SHP77 treated with DMSO at 0.1 percent for 48 hours (cell line): ENCODE measurements at regions not wholly inside any gene's neighbourhood (a gene's known extent, or its start where the extent isn't known, plus 50 kb on each side); places are given as distances from the start of the nearest gene placed in this dataset.

Experiments
- DNase-seq: peaks from one replicate; lab custom pipeline; 2025; lab: John Stamatoyannopoulos, UW

DNA sequence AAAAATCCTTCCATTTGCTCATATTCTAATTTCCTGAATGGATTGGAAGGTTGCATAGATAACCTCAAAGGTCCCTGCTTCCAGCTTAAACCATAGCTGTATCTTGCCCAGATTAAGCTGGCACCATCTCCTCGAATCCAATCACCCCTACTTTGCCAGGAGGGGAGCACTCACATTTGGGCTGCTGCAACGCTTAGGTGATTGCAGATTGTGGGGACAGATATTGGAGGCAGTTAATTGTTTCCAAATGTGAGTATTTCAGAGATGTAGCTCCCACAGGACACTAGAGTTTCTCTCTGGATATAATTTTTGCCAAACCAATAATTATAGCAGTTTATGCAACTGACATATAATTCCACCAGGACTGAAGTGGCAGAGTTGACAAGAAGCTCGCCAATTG lies 53.5 kb upstream of the ACSL1 start:
- no peak for DNase-seq

GRCh38 chr4:184882276-184882675 lies 56.5 kb upstream of the ACSL1 start:
- no peak for DNase-seq

DNA sequence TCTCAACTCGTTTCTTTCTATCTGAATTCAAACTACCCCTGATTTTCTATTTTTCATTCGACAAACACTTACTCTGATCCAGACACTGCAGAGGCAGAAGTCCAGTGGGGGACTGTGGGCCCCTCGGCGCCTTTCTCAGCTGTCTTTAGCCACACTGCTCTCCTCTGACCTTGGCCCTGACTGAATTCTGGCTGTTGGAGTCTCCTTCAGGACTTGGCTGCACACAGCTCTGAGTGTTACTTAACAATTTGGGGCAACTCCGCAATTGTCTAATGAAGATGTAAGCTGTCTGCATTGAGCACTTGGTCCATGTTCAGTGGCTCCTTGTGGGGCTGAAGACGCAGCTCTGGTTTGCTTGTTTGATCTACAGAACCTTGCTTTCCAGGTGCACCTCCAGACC lies 57.3 kb upstream of the ACSL1 start:
- DNase-seq = no peak

DNA sequence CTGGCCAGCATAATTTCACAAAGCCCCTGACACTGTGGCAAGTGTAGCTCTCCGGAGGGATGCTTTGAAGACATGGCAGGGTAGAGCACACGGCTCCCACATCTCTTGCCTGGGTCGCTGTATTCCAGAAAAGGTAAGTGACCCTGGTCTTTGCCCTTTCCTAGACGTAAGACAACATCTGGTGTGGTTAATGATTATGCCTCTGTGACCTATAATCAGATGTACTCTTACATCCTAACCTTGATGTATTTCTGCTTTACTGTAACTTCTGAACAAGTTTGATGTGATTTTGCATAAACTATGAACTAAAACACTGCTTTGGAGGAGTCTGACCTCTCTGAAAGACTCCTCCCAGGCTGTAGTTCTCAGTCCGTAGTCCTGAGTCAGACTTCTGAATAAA lies 59.1 kb upstream of the ACSL1 start:
- DNase-seq = no peak

DNA sequence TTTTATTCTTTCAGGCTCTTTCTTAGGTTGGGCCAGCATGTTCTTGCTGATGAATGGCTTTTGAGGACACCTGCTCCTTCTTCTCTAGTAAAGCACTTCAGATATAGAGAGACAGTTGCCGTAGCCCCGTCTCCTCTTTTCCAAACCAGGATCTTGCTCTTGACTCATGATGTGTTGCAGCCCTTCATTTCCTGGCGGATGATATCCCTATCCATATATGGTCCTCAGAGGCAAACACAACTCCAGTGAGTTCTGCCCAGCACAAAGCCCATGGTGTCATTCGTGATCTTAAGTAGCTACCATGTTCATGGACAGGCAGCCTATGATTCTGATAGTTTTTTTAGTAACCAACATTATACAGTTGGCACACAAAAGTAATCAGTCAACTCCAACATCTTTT lies 59.8 kb upstream of the ACSL1 start:
- no peak for DNase-seq

DNA sequence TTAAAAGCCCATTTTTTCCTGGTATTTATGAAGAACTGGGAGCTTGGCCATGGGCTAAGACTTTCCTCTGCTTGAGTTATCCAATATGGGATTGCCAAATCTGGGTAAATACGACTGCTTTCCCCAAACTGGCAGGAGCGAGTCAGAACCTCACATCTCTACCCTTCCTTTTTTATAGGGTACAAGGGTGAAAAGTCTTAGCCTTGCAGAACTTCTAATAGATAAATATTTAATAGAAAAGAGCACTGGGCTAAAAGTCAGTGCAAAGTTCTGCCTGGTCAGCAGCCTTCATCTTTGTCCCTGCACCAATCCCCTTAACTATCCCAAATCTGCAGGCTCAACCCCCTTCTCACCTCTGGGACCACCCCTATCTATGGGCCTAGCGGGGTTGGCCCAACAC lies 61.6 kb upstream of the ACSL1 start:
- DNase-seq = no peak

GRCh38 chr4:184887947-184888346 lies 62.2 kb upstream of the ACSL1 start:
- no peak for DNase-seq

DNA sequence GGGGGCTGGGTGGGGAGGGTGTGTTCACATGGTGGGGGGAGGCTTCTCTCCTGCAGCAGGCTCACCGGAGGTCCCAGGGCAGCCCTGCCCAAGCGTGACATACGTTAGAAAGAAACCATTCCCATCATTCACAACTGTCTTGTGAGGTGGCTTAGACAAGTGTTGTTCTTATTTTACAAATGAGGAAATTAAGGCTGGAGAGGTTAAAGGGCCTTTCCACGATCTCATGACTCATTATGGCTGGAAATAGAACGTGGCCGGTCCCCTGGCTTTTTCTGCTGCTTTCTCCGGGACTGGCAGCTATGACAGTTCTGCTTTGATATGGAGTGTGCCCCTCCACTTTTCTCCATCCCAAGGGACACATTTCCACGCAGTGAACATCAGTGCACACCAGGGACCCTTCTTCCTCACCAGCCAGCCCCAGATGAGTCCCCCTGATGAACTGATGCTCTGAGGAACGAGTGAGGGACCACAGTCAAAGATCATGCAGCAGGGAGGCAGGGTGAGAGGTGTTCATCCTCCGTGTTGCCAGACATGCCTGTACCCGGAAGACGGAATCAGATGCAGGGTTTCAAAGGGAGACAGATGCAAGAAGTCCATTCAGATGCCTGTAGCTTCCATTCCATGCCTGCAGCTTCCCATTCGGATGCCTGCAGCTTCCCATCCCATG lies 64.0 kb upstream of the ACSL1 start:
- DNase-seq = no peak

DNA sequence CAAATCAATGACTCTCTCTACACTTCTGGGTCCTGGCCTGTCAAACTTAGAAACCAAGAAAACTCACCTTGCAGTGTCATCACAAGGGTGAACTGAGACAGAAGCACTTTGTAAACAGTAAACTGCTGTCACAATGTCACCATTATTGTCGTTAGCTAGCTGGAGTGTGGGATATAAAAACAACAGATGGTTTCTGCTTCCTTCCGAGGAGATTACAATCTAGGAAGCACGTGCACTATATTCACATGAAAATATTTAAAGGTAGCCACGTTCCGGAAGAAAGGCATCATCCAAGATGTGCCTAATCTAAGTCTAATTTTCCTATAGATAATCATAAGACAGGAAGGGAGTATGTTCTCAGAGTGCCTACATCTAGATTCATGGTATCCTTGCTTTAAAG lies 64.7 kb upstream of the ACSL1 start:
- DNase-seq = no peak

DNA sequence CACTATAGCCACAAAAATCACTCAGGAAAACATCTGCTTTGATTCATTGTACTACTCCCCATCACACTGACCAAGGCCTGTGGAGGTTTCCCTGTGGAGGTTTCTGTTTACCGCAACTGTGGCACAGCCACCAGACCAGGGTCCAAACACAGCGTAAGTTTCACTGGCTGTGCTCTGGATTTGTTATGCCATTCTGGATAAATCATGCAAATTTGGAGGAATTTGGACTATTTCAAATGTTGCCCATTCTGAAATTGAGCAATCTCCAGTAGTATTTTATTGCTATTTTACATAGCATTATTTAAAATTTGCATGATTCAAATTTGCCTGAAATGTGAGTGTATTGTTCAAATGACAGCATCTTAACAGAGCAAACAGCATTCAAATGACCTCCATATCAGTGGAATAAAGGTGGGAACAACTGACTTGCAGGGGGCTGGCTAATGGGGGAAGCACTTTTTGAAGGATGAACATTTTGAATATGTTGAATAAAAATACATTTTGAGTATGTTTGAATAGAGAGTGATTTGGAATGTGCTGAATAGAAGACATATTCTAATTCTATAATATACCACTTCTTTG lies 66.1 kb upstream of the ACSL1 start:
- DNase-seq = no peak

DNA sequence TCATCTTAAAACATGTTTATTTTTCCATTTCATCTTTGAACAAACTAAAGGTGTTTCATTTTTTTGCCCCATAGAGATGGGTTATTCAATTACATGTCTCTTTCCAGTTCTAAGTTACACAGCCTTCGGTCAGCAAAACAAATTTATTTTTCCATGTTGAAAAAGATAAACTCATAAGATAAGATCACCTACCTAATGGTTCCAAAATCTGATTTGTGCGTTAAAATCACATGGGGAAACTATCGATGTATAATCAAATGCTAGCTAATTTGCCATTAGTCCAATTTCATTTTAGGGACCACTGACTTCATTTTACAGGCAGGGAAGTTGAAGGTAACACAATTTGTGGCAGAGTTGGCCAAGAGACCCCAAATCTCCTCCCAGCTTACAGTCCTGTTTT lies 67.2 kb upstream of the ACSL1 start:
- no peak for DNase-seq

- DNase-seq = no peak
Observed at GRCh38 chr4:184893801-184894571, 68.2 kb upstream of the ACSL1 start.

DNA sequence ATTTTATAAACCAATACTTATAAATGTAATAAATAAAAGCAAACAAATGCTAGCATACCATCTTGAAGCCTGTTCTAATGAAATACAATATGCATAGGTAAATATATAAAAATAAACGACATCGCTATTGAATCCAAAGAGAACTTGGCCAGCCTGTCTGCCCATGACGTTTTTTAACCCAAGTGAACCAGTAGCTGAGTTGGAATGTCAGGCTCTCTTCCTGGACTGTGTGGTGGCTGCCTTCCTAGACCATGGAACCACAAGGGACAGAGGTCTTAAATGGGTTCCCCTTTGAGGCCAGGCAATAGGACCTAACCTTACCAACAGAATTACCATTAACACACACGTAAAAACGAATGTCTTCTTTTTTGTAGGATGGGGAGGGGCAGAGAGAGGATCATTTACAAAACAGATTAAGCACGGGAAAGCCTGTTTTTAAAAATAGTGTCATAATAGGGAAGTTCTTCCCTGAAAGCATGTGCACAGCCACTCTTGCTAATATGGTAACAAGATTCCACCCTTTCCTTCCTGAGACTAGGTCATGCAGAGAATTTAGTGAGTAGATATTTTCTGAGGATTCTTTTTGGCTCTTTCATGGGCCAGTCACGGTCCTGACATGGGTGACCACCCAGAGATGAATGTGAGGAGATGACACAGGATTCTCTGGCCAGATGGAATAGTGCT lies 69.4 kb upstream of the ACSL1 start:
- DNase-seq = no peak

- DNase-seq = no peak
Observed at GRCh38 chr4:184896868-184897715, 71.3 kb upstream of the ACSL1 start.

DNA sequence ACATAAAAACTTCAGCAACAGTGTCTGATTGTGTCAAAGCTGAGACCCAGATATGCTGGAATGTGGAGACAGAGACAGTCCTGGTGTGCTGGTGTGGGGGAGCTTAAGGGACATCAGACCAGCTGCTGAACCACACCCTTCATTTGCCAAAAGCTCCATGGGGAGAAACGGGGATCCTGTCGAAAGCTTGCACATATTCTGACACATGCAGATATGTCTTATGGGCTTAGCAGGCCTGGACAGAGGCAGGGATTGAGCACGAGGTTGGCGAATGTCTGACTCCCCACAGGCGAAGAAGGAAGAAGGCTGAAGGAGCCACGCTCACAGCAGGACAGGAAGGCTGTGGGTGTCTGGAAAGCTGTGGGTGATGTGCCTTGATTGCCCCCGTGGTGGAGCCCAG lies 72.1 kb upstream of the ACSL1 start:
- no peak for DNase-seq

DNA sequence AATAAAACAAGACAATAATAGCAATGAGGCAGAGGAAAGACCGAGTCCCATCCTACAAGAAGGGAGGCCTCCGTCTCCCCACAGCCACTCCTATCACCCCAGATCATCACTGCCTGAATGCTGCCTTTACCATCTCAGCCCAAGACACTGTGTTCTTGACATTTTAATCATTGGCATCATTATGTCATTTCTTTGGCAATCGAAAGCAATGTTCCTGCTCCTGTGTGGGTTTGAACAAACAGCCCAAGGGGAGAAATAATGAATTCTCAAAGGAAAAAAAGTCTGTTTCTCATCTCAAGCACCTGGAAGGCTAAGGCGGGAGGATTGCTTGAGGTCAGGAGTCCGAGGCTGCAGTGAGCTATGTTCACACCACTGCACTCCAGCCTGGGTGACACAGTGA lies 73.0 kb upstream of the ACSL1 start:
- no peak for DNase-seq

- DNase-seq = no peak
Observed at GRCh38 chr4:184899261-184900134, 73.7 kb upstream of the ACSL1 start.

DNA sequence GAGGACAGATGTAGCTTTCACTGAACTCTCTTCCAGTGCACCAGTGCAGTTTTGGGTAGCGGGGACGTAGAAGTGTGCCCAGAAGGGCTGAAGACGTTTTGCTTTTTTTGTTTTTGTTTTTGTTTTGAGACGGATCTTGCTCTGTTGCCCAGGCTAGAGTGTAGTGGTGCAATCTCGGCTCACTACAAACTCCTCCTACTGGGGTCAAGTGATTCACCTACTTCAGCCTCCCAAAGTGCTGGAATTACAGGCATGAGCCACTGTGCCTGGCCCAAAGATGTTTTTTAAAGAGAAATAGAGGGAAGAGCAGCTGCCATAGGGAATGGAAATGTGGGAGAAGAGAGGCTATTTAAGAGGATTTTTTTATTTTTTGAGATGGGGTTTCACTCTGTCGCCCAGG lies 74.4 kb upstream of the ACSL1 start:
- no peak for DNase-seq

- no peak for DNase-seq
Observed at GRCh38 chr4:184902550-184902949, 76.8 kb upstream of the ACSL1 start.

DNA sequence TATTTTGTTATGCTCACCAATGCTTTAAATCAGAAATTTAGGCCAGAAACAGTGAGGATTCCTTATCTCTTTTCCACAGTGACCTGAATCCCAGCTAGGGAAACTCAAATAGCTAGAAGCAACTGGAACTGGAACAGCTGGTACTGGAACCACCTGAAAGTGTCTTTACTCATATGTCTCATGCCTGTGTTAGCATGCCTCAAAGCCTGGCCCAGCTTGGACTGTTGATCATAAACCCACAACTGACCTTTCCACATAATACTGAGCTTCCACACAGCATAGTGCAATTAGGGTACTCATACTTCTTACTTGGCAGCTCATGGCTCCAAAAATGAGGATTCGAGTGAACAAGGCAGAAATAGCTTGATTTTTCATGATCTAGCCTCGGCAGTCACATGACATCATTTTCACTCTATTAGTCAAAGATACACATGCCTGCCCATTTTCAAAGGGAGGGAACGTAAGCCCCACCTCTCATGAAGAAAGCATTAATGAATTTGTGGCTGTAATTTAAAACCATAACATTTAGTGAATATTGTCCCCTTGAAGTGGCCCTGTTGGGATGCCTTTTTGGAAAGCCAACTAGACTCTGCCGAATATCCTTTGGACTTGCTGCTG lies 80.8 kb upstream of the ACSL1 start:
- DNase-seq = no peak

- DNase-seq = no peak
Observed at GRCh38 chr4:184907216-184907615, 81.4 kb upstream of the ACSL1 start.
